ENCODE measurements at regions not wholly inside any gene's neighbourhood (a gene's known extent, or its start where the extent isn't known, plus 50 kb on each side); places are given as distances from the start of the nearest gene placed in this dataset.

GRCh38 chr14:101439023-101439422 is 122.3 kb upstream of the DIO3 start:
- Histone ChIP-seq H3K79me2 (replicated peaks; ENCODE audit: insufficient read depth) (no peaks in the 10 kb centered on the region), H3F3A (replicated peaks; ENCODE audit: low read depth) (no peaks in the 10 kb centered on the region), H3K4me2 (no peak overlapping the region), H3K4me1 (ENCODE audit: insufficient read depth) (no peaks in the 10 kb centered on the region), H3K27ac (ENCODE audit: low read depth) (no peak overlapping the region), H3K9me2 (ENCODE audit: insufficient read depth) (no peaks in the 10 kb centered on the region), H3K36me3 (ENCODE audit: insufficient read depth) (no peaks in the 10 kb centered on the region), H2AFZ (no peak overlapping the region), H3K4me3 (no peak overlapping the region), H4K20me1 (replicated peaks; ENCODE audit: insufficient read depth) (no peaks in the 10 kb centered on the region; the same call in 1 of the 2 replicates), H3K27me3 (ENCODE audit: insufficient read depth) (no peaks in the 10 kb centered on the region)
- DNase-seq (ENCODE audit: low spot score), result no peak
- Mint-ChIP-seq H3K27me3 (ENCODE audit: insufficient read depth, low read depth, poor library complexity) (peaks cover 2% of the 10 kb centered on the region), H3K36me3 (ENCODE audit: low read depth) (no peaks in the 10 kb centered on the region), H3K9me3 (no peaks in the 10 kb centered on the region), H3K27ac (no peak overlapping the region), H3K4me1 (peaks cover 9% of the 10 kb centered on the region; the same call in 2 of the 3 replicates), H3K4me3 (no peak overlapping the region)
- no peak for ATAC-seq
- no peak for TF ChIP-seq EZH2phosphoT487 (IDR thresholded peaks at IDR 0.05; ENCODE audit: unreplicated experiment)
- TF ChIP-seq CREB1 (CRISPR knock-in tag; IDR thresholded peaks at IDR 0.05; ENCODE audit: low read depth), result no peak
- no peak for TF ChIP-seq JUNB (IDR thresholded peaks at IDR 0.05; ENCODE audit: unreplicated experiment)
- no peak for TF ChIP-seq NANOG (IDR thresholded peaks at IDR 0.05; ENCODE audit: borderline replicate concordance)
- TF ChIP-seq ZNF331 (CRISPR knock-in tag; IDR thresholded peaks at IDR 0.05; ENCODE audit: low read depth), result no peak
- TF ChIP-seq, protein P1, sequence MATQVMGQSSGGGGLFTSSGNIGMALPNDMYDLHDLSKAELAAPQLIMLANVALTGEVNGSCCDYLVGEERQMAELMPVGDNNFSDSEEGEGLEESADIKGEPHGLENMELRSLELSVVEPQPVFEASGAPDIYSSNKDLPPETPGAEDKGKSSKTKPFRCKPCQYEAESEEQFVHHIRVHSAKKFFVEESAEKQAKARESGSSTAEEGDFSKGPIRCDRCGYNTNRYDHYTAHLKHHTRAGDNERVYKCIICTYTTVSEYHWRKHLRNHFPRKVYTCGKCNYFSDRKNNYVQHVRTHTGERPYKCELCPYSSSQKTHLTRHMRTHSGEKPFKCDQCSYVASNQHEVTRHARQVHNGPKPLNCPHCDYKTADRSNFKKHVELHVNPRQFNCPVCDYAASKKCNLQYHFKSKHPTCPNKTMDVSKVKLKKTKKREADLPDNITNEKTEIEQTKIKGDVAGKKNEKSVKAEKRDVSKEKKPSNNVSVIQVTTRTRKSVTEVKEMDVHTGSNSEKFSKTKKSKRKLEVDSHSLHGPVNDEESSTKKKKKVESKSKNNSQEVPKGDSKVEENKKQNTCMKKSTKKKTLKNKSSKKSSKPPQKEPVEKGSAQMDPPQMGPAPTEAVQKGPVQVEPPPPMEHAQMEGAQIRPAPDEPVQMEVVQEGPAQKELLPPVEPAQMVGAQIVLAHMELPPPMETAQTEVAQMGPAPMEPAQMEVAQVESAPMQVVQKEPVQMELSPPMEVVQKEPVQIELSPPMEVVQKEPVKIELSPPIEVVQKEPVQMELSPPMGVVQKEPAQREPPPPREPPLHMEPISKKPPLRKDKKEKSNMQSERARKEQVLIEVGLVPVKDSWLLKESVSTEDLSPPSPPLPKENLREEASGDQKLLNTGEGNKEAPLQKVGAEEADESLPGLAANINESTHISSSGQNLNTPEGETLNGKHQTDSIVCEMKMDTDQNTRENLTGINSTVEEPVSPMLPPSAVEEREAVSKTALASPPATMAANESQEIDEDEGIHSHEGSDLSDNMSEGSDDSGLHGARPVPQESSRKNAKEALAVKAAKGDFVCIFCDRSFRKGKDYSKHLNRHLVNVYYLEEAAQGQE (IDR thresholded peaks at IDR 0.05; ENCODE audit: unreplicated experiment), result no peak
- no peak for TF ChIP-seq STAT1 (IDR thresholded peaks at IDR 0.05; ENCODE audit: unreplicated experiment)
- TF ChIP-seq ZNF462 (CRISPR knock-in tag; IDR thresholded peaks at IDR 0.05), result no peak
- TF ChIP-seq ZNF114 (CRISPR knock-in tag; IDR thresholded peaks at IDR 0.05), result no peak
- TF ChIP-seq POLR2AphosphoS5 (IDR thresholded peaks at IDR 0.05; ENCODE audit: low read depth), result no peak
- no peak for TF ChIP-seq EZH2 (IDR thresholded peaks at IDR 0.05; ENCODE audit: low read depth, unreplicated experiment)
- TF ChIP-seq, protein P2, sequence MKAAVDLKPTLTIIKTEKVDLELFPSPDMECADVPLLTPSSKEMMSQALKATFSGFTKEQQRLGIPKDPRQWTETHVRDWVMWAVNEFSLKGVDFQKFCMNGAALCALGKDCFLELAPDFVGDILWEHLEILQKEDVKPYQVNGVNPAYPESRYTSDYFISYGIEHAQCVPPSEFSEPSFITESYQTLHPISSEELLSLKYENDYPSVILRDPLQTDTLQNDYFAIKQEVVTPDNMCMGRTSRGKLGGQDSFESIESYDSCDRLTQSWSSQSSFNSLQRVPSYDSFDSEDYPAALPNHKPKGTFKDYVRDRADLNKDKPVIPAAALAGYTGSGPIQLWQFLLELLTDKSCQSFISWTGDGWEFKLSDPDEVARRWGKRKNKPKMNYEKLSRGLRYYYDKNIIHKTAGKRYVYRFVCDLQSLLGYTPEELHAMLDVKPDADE (IDR thresholded peaks at IDR 0.05), result no peak
- TF ChIP-seq CTCF (conservative IDR thresholded peaks at IDR 0.05; ENCODE audit: low read depth in 2 of 2), result no peak
